ENCODE measurements at regions not wholly inside any gene's neighbourhood (a gene's known extent, or its start where the extent isn't known, plus 50 kb on each side); places are given as distances from the start of the nearest gene placed in this dataset.

DNA sequence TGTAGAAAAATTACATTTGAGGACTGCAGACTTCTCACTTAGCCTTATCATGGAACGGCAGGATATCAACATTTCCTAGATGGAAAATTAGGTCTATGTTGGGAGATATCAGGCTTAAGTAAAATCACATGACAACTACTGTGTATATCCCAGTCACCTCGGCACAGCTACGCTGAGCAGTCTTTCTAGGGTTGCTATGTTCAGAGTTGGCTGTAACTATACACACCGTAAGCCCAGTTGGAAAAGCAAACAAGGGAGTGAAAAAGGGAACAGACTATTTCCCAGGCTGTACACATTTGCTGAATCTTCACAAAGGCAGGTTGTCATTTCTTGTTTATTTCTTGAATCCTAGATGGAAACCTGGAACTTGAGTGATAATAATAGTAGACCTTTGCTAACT, 80.7 kb upstream of the PTPRK start:
- H4K20me1 ChIP-seq (ENCODE audit: low read length), result no peaks in the 10 kb centered on the region
- no peaks in the 10 kb centered on the region for H3K9me2 ChIP-seq (replicated peaks; ENCODE audit: low read length)
- H3K4me1 ChIP-seq (ENCODE audit: insufficient read depth, low read length), result peaks cover 54% of the 10 kb centered on the region
- H3F3A ChIP-seq (ENCODE audit: low read length, unreplicated experiment), result peaks cover 4% of the 10 kb centered on the region
- intact Hi-C loops (cut with micrococcal nuclease), result loop anchor here (1.0 to 2.0 kb wide), 2 partner anchors 30 to 55 kb away; no protein-coding TSS in a partner anchor
- CTCF ChIA-PET, result no interaction called here
- no peak for TF ChIP-seq EZH2 (IDR thresholded peaks at IDR 0.05; ENCODE audit: low read length, unreplicated experiment)
- no peaks in the 10 kb centered on the region for H3K9me3 ChIP-seq (ENCODE audit: low read length)
- no TSS peak for BruUV-seq (replicated peaks)
- peak; percentile 26 for DNase-seq
- peak overlapping the region; percentile 73 for H3K4me2 ChIP-seq (ENCODE audit: low read length)
- H3K36me3 ChIP-seq (ENCODE audit: low read depth, low read length), result no peaks in the 10 kb centered on the region
- 0 out of 2 replicates have a peak, but pooled peaks have one; percentile 10 for ATAC-seq
- H2AFZ ChIP-seq (ENCODE audit: low read length), result no peak overlapping the region
- peak overlapping the region; percentile 95 for H3K27ac ChIP-seq (ENCODE audit: low read length)
- H3K4me3 ChIP-seq (ENCODE audit: low read length), result peak overlapping the region; percentile 35; the same call in 1 of the 2 replicates
- H3K9ac ChIP-seq (ENCODE audit: low read length), result peak overlapping the region; percentile 41
- POLR2A ChIA-PET (ENCODE audit: unreplicated experiment), result interaction anchor here (0.6 kb wide), 1 partner anchor 1271 kb away, joined by 4 read pairs; no protein-coding TSS in a partner anchor
- H3K27me3 ChIP-seq (ENCODE audit: low read length), result no peaks in the 10 kb centered on the region
- no peaks in the 10 kb centered on the region for H3K79me2 ChIP-seq (ENCODE audit: low read length)

DNA sequence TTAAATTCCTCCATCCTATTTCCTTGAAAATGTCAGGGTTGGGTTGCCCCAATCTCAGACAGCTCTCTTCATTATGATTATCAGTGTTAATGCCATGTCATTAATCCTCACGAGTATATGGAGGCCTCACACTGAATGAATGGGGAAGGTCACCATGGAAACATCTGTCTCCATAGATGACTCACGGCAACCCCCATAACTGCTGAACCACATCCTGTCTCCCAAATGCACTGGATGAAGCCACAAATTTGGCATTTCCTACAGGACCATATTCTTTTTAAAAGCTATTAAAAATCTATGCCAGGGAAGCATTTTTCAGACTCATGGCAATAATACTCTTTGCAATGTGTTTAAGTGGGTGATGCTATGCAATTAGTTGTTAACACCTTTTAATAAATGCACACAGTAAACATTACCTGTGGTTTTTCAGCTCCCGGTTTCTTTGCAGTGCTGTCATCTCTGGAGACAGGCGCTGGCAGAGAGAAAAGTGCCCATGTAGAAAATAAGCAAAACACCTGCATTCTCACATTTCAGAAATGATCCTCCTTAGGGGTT, 80.1 kb upstream of the PTPRK start:
- peak; percentile 80 for DNase-seq
- peaks cover 54% of the 10 kb centered on the region for H3K4me1 ChIP-seq (ENCODE audit: insufficient read depth, low read length)
- TF ChIP-seq EZH2phosphoT487 (IDR thresholded peaks at IDR 0.05; ENCODE audit: borderline replicate concordance, low read length) (no peak), EZH2 (IDR thresholded peaks at IDR 0.05; ENCODE audit: low read length, unreplicated experiment) (no peak)
- TF ChIP-seq, protein P1, sequence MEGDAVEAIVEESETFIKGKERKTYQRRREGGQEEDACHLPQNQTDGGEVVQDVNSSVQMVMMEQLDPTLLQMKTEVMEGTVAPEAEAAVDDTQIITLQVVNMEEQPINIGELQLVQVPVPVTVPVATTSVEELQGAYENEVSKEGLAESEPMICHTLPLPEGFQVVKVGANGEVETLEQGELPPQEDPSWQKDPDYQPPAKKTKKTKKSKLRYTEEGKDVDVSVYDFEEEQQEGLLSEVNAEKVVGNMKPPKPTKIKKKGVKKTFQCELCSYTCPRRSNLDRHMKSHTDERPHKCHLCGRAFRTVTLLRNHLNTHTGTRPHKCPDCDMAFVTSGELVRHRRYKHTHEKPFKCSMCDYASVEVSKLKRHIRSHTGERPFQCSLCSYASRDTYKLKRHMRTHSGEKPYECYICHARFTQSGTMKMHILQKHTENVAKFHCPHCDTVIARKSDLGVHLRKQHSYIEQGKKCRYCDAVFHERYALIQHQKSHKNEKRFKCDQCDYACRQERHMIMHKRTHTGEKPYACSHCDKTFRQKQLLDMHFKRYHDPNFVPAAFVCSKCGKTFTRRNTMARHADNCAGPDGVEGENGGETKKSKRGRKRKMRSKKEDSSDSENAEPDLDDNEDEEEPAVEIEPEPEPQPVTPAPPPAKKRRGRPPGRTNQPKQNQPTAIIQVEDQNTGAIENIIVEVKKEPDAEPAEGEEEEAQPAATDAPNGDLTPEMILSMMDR (conservative IDR thresholded peaks at IDR 0.05; ENCODE audit: low read depth, low read length), result no peak
- no peak overlapping the region for H2AFZ ChIP-seq (ENCODE audit: low read length)
- peaks cover 4% of the 10 kb centered on the region for H3F3A ChIP-seq (ENCODE audit: low read length, unreplicated experiment)
- CTCF ChIA-PET, result interaction anchor here (0.7 kb wide), 1 partner anchor 123 kb away, joined by 3 read pairs; no protein-coding TSS in a partner anchor
- BruUV-seq (replicated peaks), result no TSS peak
- H3K27me3 ChIP-seq (ENCODE audit: low read length), result no peaks in the 10 kb centered on the region
- H4K20me1 ChIP-seq (ENCODE audit: low read length), result no peaks in the 10 kb centered on the region
- peak overlapping the region; percentile 95 for H3K27ac ChIP-seq (ENCODE audit: low read length)
- peak overlapping the region; percentile 73 for H3K4me2 ChIP-seq (ENCODE audit: low read length)
- peak; percentile 68 for ATAC-seq
- H3K4me3 ChIP-seq (ENCODE audit: low read length), result peak overlapping the region; percentile 35; the same call in 1 of the 2 replicates
- peak overlapping the region; percentile 55 for H3K9ac ChIP-seq (ENCODE audit: low read length)
- no peaks in the 10 kb centered on the region for H3K9me2 ChIP-seq (replicated peaks; ENCODE audit: low read length)
- intact Hi-C loops (cut with micrococcal nuclease), result loop anchor here (1.0 to 2.0 kb wide), 2 partner anchors 30 to 79 kb away; no protein-coding TSS in a partner anchor
- no peaks in the 10 kb centered on the region for H3K36me3 ChIP-seq (ENCODE audit: low read depth, low read length)
- POLR2A ChIA-PET (ENCODE audit: unreplicated experiment), result interaction anchor here (0.6 kb wide), 1 partner anchor 1272 kb away, joined by 4 read pairs; no protein-coding TSS in a partner anchor
- H3K9me3 ChIP-seq (ENCODE audit: low read length), result no peaks in the 10 kb centered on the region
- H3K79me2 ChIP-seq (ENCODE audit: low read length), result no peaks in the 10 kb centered on the region

DNA sequence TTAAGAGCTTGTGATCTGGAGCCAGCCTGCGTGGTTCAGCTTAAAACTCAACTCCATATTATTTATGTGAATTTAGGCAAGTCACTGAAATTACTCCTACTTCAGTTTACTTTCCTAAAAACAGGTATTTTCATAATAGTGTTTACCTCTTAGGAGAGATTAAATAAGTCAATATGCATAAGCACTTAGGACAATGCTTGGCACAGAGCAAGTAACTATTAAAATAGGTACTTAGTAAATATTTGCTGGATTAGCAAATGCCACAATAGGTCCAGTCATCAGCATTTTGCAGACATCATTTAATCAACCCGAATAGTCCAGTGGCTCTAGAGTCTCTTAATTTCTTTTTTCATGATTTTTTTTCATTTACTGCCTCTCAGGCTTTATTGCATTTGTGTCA, 78.6 kb upstream of the PTPRK start:
- Histone ChIP-seq H3K4me3 (ENCODE audit: low read length) (peak overlapping the region; percentile 35; the same call in 1 of the 2 replicates), H3K9me2 (replicated peaks; ENCODE audit: low read length) (no peaks in the 10 kb centered on the region), H4K20me1 (ENCODE audit: low read length) (no peaks in the 10 kb centered on the region), H3K36me3 (ENCODE audit: low read depth, low read length) (no peaks in the 10 kb centered on the region), H3K27ac (ENCODE audit: low read length) (peak overlapping the region; percentile 95), H3K27me3 (ENCODE audit: low read length) (no peaks in the 10 kb centered on the region), H3K9me3 (ENCODE audit: low read length) (no peaks in the 10 kb centered on the region), H3K79me2 (ENCODE audit: low read length) (no peaks in the 10 kb centered on the region), H3F3A (ENCODE audit: low read length, unreplicated experiment) (peaks cover 4% of the 10 kb centered on the region), H3K4me1 (ENCODE audit: insufficient read depth, low read length) (peaks cover 54% of the 10 kb centered on the region), H3K9ac (ENCODE audit: low read length) (peak overlapping the region; percentile 57), H3K4me2 (ENCODE audit: low read length) (peak overlapping the region; percentile 73), H2AFZ (ENCODE audit: low read length) (no peak overlapping the region)
- no TSS peak for BruUV-seq (replicated peaks)
- DNase-seq (peak; percentile 74), ATAC-seq (peak; percentile 70)
- intact Hi-C loops (cut with micrococcal nuclease), result loop anchor here (1.0 kb wide), 1 partner anchor 61 kb away; no protein-coding TSS in a partner anchor
- POLR2A ChIA-PET (ENCODE audit: unreplicated experiment), result no interaction called here
- CTCF ChIA-PET, result no interaction called here
- TF ChIP-seq EZH2 (IDR thresholded peaks at IDR 0.05; ENCODE audit: low read length, unreplicated experiment) (no peak), EZH2phosphoT487 (IDR thresholded peaks at IDR 0.05; ENCODE audit: borderline replicate concordance, low read length) (no peak)
- TF ChIP-seq, protein P1 (conservative IDR thresholded peaks at IDR 0.05; ENCODE audit: low read depth, low read length), result no peak
